GM19463 (cell line): ENCODE measurements at regions not wholly inside any gene's neighbourhood (a gene's known extent, or its start where the extent isn't known, plus 50 kb on each side); places are given as distances from the start of the nearest gene placed in this dataset.
"Not testable (repeated sequence)": the region's sequence is repeated elsewhere in the genome, so short reads cannot be mapped to it uniquely, and the experiment has no call there.

Experiments
- ATAC-seq: cut with Tn5 transposase; IDR thresholded peaks from one replicate; pipeline ENCODE4 v1.9.1; 2021; ENCODE audit warnings: mild to moderate bottlenecking, moderate library complexity; ENCODE audit not compliant: unreplicated experiment

DNA sequence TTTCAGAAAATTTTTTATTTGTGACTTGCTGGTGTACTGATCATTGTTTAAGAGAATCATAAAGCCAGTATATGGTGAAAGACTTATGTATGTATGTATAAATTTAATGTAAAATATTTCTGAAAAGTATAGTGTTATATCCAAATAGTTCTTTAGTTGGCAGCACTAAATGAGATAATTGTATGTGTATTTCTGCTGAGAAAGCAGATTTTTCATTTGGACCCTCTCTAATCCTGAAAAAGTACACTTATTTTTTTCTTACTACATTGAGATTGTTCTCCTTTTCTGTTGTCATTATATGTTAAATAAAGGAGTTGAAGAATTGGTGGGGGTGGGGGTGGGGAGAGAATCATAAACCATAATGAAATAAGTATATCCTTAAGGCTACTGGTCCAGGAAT, 324.9 kb upstream of the SUCLG2 start:
- no peak for ATAC-seq

DNA sequence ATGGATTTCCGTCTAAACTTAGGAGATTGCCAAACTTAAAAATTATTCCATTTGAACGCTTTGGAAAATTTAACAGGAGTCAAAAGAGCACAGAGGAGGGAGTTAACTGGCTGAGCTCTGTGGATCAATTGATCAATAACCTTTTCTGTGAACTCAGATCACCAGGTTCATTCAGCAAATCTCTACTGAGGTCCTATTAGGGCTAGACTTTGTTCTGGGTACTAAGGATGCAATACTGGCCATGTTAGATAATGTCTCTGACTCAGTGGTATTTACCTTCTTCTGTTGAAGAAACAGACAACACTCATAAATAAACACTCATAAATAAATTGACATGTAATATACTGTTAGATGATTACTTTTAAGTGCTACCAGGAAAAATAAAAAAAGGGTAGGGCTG, 323.4 kb upstream of the SUCLG2 start:
- ATAC-seq = no peak

- ATAC-seq = no peak
These were observed 322.3 kb upstream of the SUCLG2 start for GRCh38 chr3:67976663-67977062.

- ATAC-seq = no peak
These were observed 310.2 kb upstream of the SUCLG2 start for GRCh38 chr3:67964596-67964995.

- ATAC-seq = no peak
These were observed 302.9 kb upstream of the SUCLG2 start for GRCh38 chr3:67957268-67957667.

DNA sequence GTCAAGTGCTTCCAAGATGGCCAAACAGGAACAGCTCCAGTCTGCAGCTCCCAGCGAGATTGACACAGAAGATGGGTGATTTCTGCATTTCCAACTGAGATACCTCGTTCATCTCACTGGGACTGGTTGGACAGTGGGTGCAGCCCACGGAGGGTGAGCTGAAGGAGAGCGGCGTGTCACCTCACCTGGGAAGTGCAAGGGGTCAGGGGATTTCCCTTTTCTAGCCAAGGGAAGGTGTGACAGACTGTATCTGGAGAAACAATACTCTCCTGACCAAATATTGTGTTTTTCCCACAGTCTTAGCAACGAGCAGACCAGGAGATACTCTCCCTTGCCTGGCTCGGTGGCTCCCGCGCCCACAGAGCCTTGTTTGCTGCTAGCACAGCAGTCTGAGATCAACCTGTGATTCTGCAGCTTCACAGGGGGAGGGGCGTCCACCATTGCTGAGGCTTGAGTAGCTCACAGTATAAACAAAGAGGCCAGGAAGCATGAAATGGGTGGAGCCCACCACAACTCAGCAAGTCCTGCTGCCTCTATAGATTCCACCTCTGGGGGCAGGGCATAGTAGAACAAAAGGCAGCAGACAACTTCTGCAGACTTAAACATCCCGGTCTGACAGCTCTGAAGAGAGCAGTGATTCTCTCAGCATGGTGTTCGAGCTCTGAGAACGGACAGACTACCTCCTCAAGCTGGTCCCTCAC, 293.5 kb upstream of the SUCLG2 start:
- ATAC-seq = no peak

GRCh38 chr3:67946436-67946835, 292.0 kb upstream of the SUCLG2 start:
- ATAC-seq = no peak

- ATAC-seq = no peak
These were observed 289.1 kb upstream of the SUCLG2 start for GRCh38 chr3:67943546-67943945.

GRCh38 chr3:67941433-67942030, 287.1 kb upstream of the SUCLG2 start:
- no peak for ATAC-seq

- no peak for ATAC-seq
These were observed 286.0 kb upstream of the SUCLG2 start for GRCh38 chr3:67940210-67940952.

- no peak for ATAC-seq
These were observed 283.2 kb upstream of the SUCLG2 start for GRCh38 chr3:67937498-67938118.

- ATAC-seq = not testable (repeated sequence)
These were observed 276.0 kb upstream of the SUCLG2 start for GRCh38 chr3:67930394-67930793.

GRCh38 chr3:67923796-67924195, 269.4 kb upstream of the SUCLG2 start:
- ATAC-seq = no peak

- no peak for ATAC-seq
These were observed 266.6 kb upstream of the SUCLG2 start for GRCh38 chr3:67920969-67921368.

GRCh38 chr3:67920311-67920710, 265.9 kb upstream of the SUCLG2 start:
- ATAC-seq = no peak

GRCh38 chr3:67916353-67916752, 261.9 kb upstream of the SUCLG2 start:
- ATAC-seq = no peak

GRCh38 chr3:67907735-67908134, 253.3 kb upstream of the SUCLG2 start:
- no peak for ATAC-seq

GRCh38 chr3:67906261-67906660, 251.8 kb upstream of the SUCLG2 start:
- ATAC-seq = no peak

- no peak for ATAC-seq
These were observed 247.3 kb upstream of the SUCLG2 start for GRCh38 chr3:67901681-67902080.

DNA sequence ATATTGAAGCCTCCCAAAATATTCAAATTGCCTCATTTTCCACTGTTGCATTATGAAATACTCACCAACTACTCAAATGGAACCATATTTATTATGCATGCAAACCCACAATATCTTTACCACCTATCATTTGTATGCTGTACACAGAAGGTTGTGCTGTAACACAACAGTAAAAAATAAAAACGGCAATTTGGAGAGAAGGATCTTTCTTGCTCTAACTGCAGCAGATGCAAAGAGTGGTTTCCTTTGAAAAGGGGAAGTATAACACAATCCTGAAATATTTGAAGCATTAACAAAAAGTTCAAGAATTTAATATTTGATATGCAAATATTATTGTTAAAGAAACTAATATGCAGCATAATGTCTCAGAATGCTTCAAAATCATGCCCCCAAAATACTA, 244.5 kb upstream of the SUCLG2 start:
- ATAC-seq = no peak
